Esophagus squamous epithelium (tissue), 4 donors: ENCODE measurements at regions not wholly inside any gene's neighbourhood (a gene's known extent, or its start where the extent isn't known, plus 50 kb on each side); places are given as distances from the start of the nearest gene placed in this dataset.

Experiments
- POLR2A ChIP-seq, 4 donors: fragments of 450-650 bp; IDR thresholded peaks; one replicate each; pipeline ENCODE4 v1.6.1; 2017; ENCODE audit warnings: antibody characterized with exemption in 4 of 4, mild to moderate bottlenecking in 4 of 4, moderate library complexity in 3 of 4
- TF ChIP-seq, protein P1 (sequence below), 6 experiments: fragments of 450-650 bp in 4 of 6; fragments of 200-600 bp in 2 of 6; sonication (generic) in 2 of 6; IDR thresholded peaks; one replicate each; pipeline ENCODE4 v1.5.1; 2016 to 2019; ENCODE audit warnings: antibody characterized with exemption in 6 of 6, mild to moderate bottlenecking in 4 of 6, moderate library complexity in 4 of 6

DNA sequence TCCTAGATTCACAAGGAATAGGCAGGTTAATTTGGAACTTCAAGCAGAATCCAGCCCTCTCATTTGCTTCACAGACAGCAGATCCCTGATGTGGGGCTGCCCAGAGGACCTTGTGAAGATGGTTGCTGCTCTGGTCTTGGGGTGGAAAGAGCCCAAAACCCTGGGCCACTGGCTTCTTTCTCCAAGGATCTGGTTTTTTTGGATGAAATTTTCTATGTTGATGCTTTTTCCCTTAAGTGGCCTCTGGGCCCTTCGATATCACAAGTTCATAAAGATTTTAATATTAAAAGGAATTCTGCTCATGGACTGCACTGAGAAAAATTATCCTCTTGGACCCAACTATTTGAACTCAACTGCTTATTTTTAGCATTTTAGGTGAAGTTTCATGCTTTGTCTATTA is 421.1 kb downstream of the KLF5 start:
- TF ChIP-seq, protein P1, sequence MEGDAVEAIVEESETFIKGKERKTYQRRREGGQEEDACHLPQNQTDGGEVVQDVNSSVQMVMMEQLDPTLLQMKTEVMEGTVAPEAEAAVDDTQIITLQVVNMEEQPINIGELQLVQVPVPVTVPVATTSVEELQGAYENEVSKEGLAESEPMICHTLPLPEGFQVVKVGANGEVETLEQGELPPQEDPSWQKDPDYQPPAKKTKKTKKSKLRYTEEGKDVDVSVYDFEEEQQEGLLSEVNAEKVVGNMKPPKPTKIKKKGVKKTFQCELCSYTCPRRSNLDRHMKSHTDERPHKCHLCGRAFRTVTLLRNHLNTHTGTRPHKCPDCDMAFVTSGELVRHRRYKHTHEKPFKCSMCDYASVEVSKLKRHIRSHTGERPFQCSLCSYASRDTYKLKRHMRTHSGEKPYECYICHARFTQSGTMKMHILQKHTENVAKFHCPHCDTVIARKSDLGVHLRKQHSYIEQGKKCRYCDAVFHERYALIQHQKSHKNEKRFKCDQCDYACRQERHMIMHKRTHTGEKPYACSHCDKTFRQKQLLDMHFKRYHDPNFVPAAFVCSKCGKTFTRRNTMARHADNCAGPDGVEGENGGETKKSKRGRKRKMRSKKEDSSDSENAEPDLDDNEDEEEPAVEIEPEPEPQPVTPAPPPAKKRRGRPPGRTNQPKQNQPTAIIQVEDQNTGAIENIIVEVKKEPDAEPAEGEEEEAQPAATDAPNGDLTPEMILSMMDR (IDR thresholded peaks at IDR 0.05): no peak
- TF ChIP-seq POLR2A (IDR thresholded peaks at IDR 0.05): no peak
